BE2C (cell line): ENCODE measurements at regions not wholly inside any gene's neighbourhood (a gene's known extent, or its start where the extent isn't known, plus 50 kb on each side); places are given as distances from the start of the nearest gene placed in this dataset.

Source experiments
- DNase-seq: peaks from one replicate; pipeline ENCODE4 v3.0.0-alpha.2; 2020
- H3K27me3 ChIP-seq: fragments of 250-450 bp; sonication (Bioruptor Pico); 2 replicates; pipeline ENCODE4 v1.5.1; 2020; ENCODE audit warnings: mild to moderate bottlenecking
- H3K36me3 ChIP-seq: fragments of 250-450 bp; sonication (Bioruptor Pico); 2 replicates; pipeline ENCODE4 v1.5.1; 2020; ENCODE audit warnings: mild to moderate bottlenecking
- H3K4me1 ChIP-seq: fragments of 250-450 bp; sonication (Bioruptor Pico); 2 replicates; pipeline ENCODE4 v1.5.1; 2020
- H3K4me3 ChIP-seq: 2 replicates; pipeline ENCODE4 v1.5.1; 2011; ENCODE audit warnings: low read depth, low read length
- H3K9me3 ChIP-seq: fragments of 250-450 bp; sonication (Bioruptor Pico); 2 replicates; pipeline ENCODE4 v1.5.1; 2020
- TF ChIP-seq, protein P1 (sequence below): IDR thresholded peaks from 2 replicates; pipeline ENCODE4 v1.5.1; 2012; ENCODE audit warnings: mild to moderate bottlenecking, low read depth, low read length

DNA sequence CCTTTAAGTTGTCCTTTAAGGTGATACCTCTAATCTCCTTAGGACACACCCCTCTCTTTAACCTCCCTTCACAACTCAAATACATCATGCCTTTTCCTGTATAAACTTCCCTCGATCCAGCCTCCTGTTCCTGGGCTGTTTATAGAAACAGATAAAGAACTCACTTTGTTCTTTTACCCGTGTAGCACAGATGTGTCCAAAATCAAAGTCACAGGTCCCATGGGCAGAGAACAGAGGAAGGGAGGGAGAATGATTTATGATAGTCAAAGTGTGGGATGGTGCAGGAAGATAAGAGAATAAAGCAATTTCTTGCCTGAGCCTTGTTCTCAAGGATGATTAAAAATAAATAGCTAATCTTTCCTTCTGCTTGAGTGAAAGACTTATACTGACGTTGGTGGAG lies 50.3 kb upstream of the CABCOCO1 start:
- no peaks in the 10 kb centered on the region for H3K27me3 ChIP-seq
- TF ChIP-seq, protein P1, sequence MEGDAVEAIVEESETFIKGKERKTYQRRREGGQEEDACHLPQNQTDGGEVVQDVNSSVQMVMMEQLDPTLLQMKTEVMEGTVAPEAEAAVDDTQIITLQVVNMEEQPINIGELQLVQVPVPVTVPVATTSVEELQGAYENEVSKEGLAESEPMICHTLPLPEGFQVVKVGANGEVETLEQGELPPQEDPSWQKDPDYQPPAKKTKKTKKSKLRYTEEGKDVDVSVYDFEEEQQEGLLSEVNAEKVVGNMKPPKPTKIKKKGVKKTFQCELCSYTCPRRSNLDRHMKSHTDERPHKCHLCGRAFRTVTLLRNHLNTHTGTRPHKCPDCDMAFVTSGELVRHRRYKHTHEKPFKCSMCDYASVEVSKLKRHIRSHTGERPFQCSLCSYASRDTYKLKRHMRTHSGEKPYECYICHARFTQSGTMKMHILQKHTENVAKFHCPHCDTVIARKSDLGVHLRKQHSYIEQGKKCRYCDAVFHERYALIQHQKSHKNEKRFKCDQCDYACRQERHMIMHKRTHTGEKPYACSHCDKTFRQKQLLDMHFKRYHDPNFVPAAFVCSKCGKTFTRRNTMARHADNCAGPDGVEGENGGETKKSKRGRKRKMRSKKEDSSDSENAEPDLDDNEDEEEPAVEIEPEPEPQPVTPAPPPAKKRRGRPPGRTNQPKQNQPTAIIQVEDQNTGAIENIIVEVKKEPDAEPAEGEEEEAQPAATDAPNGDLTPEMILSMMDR = no peak
- H3K4me1 ChIP-seq = no peaks in the 10 kb centered on the region
- no peak for DNase-seq
- no peaks in the 10 kb centered on the region for H3K9me3 ChIP-seq
- H3K36me3 ChIP-seq = no peaks in the 10 kb centered on the region
- no peak overlapping the region for H3K4me3 ChIP-seq

GRCh38 chr10:61612009-61612408 lies 50.7 kb upstream of the CABCOCO1 start:
- H3K4me3 ChIP-seq = no peak overlapping the region
- TF ChIP-seq, protein P1 = no peak
- H3K36me3 ChIP-seq = no peaks in the 10 kb centered on the region
- H3K9me3 ChIP-seq = no peaks in the 10 kb centered on the region
- no peaks in the 10 kb centered on the region for H3K27me3 ChIP-seq
- no peaks in the 10 kb centered on the region for H3K4me1 ChIP-seq
- no peak for DNase-seq

DNA sequence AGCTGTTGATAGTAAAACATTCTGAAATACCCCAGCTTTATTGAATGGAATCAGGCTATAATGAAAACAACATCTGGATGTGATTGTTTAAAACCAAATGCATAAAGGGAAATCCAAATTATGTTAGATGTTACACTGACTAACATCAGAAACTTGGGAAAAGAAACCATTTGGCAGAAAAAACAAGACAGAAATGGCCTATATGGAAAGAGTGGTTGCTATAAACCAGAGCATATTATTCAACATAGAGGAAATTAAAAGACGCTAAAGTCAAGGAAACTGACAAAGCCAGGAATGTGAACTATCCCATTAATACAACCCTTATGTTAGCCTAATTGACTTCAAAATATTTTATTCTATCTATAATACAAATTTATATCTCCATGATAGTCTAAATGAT lies 53.0 kb upstream of the CABCOCO1 start:
- DNase-seq = no peak
- TF ChIP-seq, protein P1 = no peak
- no peaks in the 10 kb centered on the region for H3K9me3 ChIP-seq
- no peaks in the 10 kb centered on the region for H3K27me3 ChIP-seq
- no peaks in the 10 kb centered on the region for H3K36me3 ChIP-seq
- H3K4me3 ChIP-seq = no peak overlapping the region
- no peaks in the 10 kb centered on the region for H3K4me1 ChIP-seq

DNA sequence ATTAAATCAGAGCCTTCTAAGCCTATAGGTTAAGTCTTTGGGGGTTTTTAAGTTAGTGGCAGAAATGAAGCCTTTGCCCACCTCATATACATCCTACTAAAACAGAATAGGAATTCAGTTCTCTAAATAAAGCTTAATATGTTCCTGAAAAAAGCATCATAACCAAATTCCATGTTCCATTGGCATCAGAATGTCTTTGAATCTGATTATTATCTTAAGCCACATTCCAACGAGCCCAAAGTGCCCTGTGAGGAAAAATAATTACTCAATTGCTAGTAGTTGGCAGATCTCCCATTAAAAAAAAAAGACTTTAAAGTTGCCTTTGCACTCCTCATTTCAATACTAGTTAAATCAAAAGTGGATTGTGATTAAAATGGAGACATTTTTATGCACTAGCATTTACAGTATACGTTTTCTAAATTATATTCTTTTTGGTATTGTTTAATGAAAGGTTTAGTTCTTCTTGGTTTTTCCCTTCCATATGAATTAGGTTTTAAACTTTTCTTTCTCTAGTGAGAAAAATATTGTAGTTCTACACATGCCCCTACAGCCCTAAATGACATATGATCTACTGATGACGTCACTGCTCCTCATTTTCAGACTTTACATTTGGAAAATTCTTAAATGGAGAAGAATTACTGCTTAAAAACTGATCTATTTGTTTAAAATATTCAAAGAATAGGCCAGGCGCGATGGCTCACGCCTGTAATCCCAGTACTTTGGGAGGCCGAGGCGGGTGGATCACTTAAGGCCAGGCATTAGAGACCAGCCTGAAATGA lies 54.3 kb upstream of the CABCOCO1 start:
- Histone ChIP-seq H3K36me3 (no peaks in the 10 kb centered on the region), H3K4me3 (no peak overlapping the region), H3K27me3 (no peaks in the 10 kb centered on the region), H3K4me1 (no peaks in the 10 kb centered on the region), H3K9me3 (no peaks in the 10 kb centered on the region)
- DNase-seq = no peak
- TF ChIP-seq, protein P1 = no peak

DNA sequence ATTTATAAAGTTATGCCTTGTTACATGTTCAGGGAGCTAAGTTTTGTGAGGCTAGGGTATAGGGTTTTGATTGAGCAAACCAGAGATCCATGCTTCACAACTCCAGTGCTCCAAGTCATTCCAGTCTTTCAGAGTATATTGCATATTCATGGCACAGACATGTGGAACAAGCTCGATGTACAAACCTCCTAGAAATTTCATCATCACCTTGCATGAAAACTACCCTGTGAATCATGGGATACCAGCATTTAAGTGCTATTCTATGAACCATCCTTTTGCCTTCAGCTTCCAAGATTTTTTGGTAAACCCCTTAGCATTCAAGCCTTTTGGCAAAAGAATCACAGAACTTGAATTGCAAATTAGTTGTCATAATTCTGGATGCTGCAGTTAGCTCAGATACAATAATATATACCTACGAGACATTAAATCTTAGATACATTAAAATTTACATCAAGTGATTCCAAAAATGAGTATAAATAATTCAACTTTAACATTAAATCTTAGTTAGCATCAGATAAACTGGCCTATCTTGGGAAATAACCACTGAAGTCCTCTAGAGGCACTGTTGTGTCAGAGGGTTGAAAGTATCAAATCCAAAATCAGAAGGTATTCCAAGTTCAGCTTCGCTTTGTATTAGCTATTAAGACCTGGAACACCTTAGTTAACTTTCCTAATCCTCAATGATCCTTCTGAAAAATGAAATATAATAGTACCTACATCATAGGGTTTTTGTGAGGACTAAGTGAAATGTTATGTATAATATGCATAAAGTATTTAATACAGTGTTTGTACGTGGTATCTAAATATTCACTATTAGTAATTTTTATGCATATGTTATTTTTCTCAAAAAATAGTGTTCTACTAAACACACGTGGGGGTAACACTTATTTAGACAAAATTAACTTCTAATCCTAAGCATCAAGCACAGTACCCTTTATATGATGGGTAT lies 55.5 kb upstream of the CABCOCO1 start:
- Histone ChIP-seq H3K27me3 (no peaks in the 10 kb centered on the region), H3K36me3 (no peaks in the 10 kb centered on the region), H3K4me1 (no peaks in the 10 kb centered on the region), H3K4me3 (no peak overlapping the region), H3K9me3 (no peaks in the 10 kb centered on the region)
- DNase-seq = no peak
- TF ChIP-seq, protein P1 = peak; percentile 63
